ENCODE measurements at regions not wholly inside any gene's neighbourhood (a gene's known extent, or its start where the extent isn't known, plus 50 kb on each side); places are given as distances from the start of the nearest gene placed in this dataset.
"Not testable (repeated sequence)": the region's sequence is repeated elsewhere in the genome, so short reads cannot be mapped to it uniquely, and the experiment has no call there.

GRCh38 chr6:88413459-88413858, 247.3 kb upstream of the CNR1 start:
- DNase-seq (ENCODE audit: low read depth), result no peak
- no peak overlapping the region for H3K4me3 ChIP-seq (ENCODE audit: low read length)
- TF ChIP-seq, protein P1, sequence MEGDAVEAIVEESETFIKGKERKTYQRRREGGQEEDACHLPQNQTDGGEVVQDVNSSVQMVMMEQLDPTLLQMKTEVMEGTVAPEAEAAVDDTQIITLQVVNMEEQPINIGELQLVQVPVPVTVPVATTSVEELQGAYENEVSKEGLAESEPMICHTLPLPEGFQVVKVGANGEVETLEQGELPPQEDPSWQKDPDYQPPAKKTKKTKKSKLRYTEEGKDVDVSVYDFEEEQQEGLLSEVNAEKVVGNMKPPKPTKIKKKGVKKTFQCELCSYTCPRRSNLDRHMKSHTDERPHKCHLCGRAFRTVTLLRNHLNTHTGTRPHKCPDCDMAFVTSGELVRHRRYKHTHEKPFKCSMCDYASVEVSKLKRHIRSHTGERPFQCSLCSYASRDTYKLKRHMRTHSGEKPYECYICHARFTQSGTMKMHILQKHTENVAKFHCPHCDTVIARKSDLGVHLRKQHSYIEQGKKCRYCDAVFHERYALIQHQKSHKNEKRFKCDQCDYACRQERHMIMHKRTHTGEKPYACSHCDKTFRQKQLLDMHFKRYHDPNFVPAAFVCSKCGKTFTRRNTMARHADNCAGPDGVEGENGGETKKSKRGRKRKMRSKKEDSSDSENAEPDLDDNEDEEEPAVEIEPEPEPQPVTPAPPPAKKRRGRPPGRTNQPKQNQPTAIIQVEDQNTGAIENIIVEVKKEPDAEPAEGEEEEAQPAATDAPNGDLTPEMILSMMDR (IDR thresholded peaks at IDR 0.05; ENCODE audit: insufficient read depth, low read depth, low read length, missing control alignments), result no peak

DNA sequence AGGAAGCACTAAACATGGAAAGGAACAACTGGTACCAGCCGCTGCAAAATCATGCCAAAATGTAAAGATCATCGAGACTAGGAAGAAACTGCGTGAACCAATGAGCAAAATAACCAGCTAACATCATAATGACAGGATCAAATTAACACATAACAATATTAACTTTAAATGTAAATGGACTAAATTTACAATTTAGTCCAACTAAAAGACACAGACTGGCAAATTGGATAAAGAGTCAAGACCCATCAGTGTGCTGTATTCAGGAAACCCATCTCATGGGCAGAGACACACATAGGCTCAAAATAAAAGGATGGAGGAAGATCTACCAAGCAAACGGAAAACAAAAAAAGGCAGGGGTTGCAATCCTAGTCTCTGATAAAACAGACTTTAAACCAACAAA, 242.2 kb upstream of the CNR1 start:
- H3K4me3 ChIP-seq (ENCODE audit: low read length); DNase-seq (ENCODE audit: low read depth): not testable (repeated sequence)

GRCh38 chr6:88406674-88407073, 240.5 kb upstream of the CNR1 start:
- not testable (repeated sequence) for H3K4me3 ChIP-seq (ENCODE audit: low read length); DNase-seq (ENCODE audit: low read depth)

DNA sequence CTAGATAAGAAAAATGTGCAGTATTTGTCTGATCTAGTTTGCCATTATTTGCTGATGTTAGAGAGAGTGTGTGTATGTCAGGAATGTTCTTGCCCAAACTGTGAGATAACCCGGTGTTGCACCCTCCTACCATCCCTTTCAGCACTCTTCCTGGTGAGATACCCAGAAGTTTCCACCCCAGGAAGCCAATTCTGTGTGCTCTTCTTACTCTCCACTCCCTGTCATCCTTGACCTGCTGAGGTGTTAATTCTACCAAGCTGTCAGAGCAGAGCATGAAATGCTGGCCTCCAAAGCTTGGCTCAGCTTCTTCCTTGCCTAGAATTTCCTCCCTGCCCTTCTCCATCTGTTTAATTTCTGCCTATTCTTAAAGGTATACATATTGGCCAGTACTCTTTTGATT, 237.3 kb upstream of the CNR1 start:
- DNase-seq (ENCODE audit: low read depth), result no peak
- H3K4me3 ChIP-seq (ENCODE audit: low read length), result no peak overlapping the region
- TF ChIP-seq, protein P1 (IDR thresholded peaks at IDR 0.05; ENCODE audit: insufficient read depth, low read depth, low read length, missing control alignments), result no peak

- H3K4me3 ChIP-seq (ENCODE audit: low read length), result no peak overlapping the region
- TF ChIP-seq, protein P1 (IDR thresholded peaks at IDR 0.05; ENCODE audit: insufficient read depth, low read depth, low read length, missing control alignments), result no peak
- DNase-seq (ENCODE audit: low read depth), result no peak
These were observed 236.8 kb upstream of the CNR1 start for GRCh38 chr6:88402909-88403308.

GRCh38 chr6:88390998-88391397, 224.9 kb upstream of the CNR1 start:
- not testable (repeated sequence) for DNase-seq (ENCODE audit: low read depth)

DNA sequence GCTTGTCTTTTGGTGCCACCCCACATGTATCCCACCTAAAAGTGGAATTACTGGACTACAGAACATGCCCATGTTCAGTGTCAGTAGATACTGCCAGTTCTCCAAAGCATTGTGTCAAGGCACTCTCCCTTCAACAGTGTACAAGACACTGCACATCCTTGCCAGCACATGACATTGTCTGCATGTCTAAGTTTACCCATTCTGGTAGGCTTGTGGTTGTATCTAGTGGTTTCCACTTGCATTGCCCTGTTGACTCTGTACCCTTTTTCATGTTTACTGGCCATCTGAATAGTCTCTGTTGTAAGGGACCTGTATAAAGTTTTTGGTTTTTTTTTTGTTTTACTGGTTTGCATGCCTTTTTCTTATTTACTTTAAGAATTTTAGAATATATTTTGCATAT, 222.4 kb upstream of the CNR1 start:
- TF ChIP-seq, protein P1 (IDR thresholded peaks at IDR 0.05; ENCODE audit: insufficient read depth, low read depth, low read length, missing control alignments), result no peak
- no peak overlapping the region for H3K4me3 ChIP-seq (ENCODE audit: low read length)
- no peak for DNase-seq (ENCODE audit: low read depth)

More at GRCh38 chr6:88390998-88391397, 224.9 kb upstream of the CNR1 start:
- not testable (repeated sequence) for H3K4me3 ChIP-seq (ENCODE audit: low read length)

GRCh38 chr6:88386167-88386566, 220.0 kb upstream of the CNR1 start:
- no peak overlapping the region for H3K4me3 ChIP-seq (ENCODE audit: low read length)
- no peak for DNase-seq (ENCODE audit: low read depth)
- TF ChIP-seq, protein P1 (IDR thresholded peaks at IDR 0.05; ENCODE audit: insufficient read depth, low read depth, low read length, missing control alignments), result no peak

GRCh38 chr6:88383183-88383582, 217.0 kb upstream of the CNR1 start:
- TF ChIP-seq, protein P1 (IDR thresholded peaks at IDR 0.05; ENCODE audit: insufficient read depth, low read depth, low read length, missing control alignments), result no peak
- no peak for DNase-seq (ENCODE audit: low read depth)
- H3K4me3 ChIP-seq (ENCODE audit: low read length), result no peak overlapping the region
